NCI-H1930 (cell line): ENCODE measurements at regions not wholly inside any gene's neighbourhood (a gene's known extent, or its start where the extent isn't known, plus 50 kb on each side); places are given as distances from the start of the nearest gene placed in this dataset.

Experiments used
- DNase-seq, 2 experiments: peaks; one replicate each; lab custom pipeline; 2025; lab: John Stamatoyannopoulos, UW

GRCh38 chr9:89810431-89810830 lies 205.6 kb downstream of the GADD45G start:
- no peak for DNase-seq

DNA sequence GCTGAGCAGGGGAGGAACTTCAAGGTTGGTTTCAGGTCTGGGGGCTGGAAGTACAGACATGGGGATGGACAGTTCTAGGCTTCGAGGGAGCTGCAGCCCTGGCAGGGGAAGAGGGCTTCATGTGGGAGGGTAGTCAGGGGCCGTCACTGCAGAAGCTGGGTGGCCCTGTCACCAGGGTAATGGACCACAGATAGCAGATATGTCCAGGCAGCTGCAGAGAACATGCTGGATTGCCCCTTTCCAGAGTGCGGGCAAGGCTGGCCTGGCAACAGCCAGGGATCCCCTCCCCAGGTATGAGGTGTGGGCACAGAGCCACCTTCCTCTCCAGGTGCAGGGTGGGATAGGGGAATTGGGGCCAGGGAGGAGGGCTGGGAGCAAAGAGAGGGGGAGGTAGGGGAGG lies 206.5 kb downstream of the GADD45G start:
- DNase-seq: no peak

DNA sequence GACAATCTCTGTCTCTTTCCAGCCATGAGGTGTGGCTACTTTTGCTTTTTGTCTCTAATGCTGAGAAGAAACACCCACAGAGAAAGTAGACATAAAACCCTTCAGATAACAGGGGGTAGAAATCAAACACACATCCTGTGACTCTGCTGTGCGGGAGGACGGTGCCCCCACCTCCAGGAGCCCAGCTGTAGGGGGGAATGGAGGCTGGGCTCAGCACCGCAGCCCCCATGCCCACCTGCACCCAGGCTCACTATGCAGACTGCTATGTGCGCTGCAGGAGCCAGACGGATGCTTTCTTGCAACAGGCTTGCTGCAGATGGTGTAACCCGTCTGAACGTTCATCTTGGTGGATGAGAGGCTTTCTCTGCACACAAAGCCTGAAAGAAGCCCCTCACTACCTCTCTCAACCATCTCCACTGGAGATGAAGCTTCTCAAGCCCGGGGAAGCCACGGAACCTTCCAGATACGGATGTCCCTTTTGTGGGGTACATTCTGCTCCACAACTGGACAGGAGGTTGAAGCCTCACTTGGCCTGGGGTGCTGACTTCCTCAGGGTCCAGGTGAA lies 207.2 kb downstream of the GADD45G start:
- DNase-seq: no peak

- no peak for DNase-seq
These were observed 207.9 kb downstream of the GADD45G start for GRCh38 chr9:89812556-89813181.

DNA sequence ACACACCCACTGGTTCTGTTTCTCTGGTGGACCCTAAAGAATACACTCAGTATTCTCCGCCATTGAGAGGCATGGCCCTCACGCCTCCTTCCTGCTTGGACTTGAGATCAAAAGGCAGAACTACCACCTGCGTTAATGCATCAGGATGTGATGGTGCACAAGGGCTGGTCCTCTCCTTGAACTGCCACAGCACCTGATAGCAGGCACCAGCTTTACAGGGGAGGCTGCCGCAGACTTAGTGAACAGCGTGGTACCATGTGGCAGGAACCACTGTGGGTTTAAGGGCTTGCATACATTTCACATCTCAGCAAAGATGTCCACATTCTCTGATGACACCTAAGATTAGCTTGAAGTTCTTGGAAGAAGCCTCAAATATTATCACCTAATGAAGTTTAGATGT lies 208.7 kb downstream of the GADD45G start:
- DNase-seq: no peak

GRCh38 chr9:89814340-89815040 lies 209.7 kb downstream of the GADD45G start:
- no peak for DNase-seq

DNA sequence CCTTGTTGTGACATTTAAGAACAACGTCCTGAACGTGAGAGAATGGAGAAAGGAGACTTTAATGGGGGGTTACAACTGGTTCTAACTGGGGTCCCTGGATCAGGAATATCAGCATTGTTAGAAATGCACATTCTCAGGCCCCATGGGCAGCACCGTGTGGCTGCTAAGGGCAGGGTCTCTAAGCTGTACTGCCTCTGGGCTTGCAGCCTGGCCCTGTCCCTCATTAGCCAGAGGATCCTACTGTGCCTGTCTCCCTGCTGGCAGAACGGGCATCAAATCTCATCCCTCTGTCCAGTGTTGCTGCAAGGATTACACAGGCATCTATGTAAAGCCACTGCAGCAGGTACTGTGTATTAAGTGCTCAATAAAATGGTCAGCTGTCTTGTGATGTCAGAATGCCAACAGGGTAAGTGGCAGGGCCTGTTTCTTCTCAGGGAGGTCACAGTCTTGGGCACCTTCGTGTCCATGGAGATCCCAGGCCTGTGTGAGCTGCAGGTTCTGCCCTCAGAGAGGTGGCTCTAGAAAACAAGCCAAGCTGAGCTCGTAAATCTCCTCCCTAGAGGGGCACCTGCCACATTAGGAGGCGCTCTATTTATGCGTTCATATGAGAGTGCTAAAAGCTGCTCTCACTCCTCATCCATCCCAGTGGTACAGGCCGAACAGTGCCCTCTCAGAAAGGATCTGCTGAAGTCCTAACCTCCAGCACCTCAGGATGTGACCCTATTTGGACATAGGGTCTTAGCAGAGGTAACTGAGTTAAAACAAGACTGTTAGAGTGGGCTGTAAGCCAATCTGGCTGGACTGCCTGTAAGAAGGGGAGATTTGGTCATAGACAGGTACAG lies 210.5 kb downstream of the GADD45G start:
- DNase-seq: no peak

DNA sequence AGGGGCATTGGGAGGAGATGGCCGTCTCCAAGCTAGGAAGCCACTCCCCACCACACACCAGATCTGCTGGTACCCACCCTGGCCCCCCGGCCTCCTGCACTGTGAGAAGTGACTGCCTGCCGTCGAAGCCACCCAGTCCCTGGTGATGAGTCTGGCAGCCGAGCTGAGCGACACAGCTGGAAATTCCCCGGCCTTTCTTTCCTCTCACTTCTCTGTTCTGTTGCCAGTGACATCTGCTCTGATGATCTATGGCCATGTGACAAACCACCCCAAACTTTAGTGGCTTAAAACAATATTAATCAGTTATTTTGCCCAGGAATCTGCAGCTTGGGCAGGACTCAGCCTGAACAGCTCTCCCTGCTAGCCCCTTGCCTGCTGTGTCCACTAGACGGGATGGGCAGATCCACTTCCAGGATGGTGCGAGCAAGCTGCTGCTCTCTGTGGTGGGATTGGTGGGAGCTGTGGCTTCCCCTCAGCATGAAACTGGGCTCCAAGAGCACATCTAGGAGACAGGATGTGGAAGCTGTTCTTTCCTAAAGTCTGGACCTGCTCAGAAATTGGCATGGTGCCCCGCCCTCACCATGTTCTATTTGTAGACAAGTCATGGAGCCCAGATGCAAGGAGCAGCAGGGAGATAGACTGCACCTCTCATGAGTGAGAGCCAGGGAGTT lies 211.2 kb downstream of the GADD45G start:
- no peak for DNase-seq

DNA sequence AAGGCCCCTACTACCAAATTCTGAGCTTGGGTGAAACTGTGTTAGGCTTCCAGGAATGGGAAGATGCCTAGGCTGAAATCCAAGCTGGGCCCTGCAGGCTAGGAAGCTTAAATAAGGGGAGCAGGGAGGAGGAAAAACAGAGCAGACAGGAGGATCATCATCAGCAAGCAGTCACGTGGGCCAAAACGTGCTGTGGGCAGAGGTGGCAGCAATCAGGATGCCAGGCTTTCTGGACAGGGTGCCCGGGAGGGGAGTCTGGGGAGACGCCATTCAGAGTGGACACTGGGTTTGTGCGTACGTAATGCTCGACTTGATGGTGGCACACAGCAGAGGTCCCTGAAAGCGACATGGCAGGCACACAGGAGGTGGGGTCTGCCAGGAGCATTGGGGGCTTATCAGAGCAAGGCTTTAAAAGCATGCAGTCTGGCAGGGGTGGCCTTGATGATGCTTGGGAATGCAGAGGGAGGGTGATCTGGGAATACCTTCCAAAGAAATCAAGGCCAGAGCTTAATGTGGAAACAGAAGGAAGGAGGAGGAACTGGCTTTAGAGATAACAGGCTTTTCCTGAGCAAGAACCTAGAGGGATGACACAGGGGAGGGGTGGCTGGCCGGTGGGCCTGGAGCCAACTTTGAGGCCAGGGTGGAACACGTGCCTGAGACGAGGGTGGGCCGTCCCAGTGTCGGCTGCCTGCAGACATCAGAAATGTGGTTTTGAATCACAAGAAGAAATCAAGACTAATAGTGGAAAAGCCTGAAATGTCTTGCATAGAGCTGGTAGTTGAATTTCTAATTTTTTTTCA lies 212.5 kb downstream of the GADD45G start:
- DNase-seq: no peak

GRCh38 chr9:89820337-89820736 lies 215.5 kb downstream of the GADD45G start:
- no peak for DNase-seq

DNA sequence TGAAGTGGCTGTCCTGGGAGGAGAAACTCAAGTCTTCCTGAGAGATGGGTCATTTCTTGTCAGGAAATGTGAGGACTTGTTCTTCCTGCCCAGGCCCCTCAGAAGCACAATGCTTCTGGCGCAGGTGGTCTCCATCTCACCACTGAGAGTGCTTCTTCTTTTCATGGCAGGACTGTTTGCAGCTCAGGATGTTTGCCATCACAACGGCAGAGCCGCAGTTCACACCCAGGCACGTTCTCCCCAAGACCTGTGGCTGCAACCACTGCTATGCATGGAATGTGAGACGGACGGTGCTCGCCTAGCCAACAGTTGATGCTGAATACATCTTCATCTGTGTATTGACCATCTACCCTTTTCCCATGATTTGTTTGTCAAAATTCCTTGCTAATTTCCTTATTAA lies 216.3 kb downstream of the GADD45G start:
- no peak for DNase-seq

DNA sequence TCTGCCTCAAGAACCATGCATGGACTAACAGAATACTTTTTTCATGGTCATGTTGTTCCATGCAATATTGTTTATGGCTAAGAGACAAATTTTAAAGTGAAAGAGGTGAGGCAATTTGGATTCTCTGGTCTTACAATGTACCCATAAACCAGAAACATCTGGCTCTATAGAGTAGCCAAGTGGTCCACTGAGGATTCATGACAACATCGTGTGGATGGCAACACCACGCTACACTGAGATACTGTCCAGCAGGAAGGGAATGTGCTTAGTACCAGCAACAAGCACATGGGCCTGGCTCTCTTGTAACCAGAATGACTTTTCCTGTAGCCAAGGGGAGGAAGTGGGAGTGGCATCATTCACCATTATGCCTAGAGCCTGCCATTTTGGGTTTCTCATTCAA lies 218.2 kb downstream of the GADD45G start:
- DNase-seq: no peak

- no peak for DNase-seq
These were observed 220.9 kb downstream of the GADD45G start for GRCh38 chr9:89825669-89826068.

GRCh38 chr9:89826186-89826585 lies 221.4 kb downstream of the GADD45G start:
- DNase-seq: no peak

DNA sequence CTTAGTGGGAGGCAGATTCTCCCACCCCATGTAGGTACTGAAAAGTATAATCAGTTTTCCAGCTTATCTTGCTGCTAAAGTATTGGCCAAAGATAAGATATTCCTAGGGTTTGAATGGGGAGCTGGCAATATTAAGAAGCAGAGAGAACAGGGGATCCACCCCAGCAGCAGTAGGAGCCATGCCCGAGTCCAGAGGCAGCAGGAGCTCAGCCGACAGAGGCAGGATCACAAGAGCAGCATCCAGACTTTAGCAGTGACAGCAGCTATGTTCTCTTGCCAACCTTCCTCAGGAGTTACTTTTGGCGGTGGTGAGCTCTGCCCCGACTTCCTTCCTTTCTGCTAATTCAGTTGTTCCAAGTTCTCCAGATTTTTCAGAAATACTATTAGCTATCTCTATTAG lies 224.5 kb downstream of the GADD45G start:
- no peak for DNase-seq

GRCh38 chr9:89835666-89836065 lies 230.9 kb downstream of the GADD45G start:
- DNase-seq: no peak

GRCh38 chr9:89837162-89837933 lies 232.5 kb downstream of the GADD45G start:
- DNase-seq: no peak

- no peak for DNase-seq
These were observed 233.1 kb downstream of the GADD45G start for GRCh38 chr9:89837934-89838310.

DNA sequence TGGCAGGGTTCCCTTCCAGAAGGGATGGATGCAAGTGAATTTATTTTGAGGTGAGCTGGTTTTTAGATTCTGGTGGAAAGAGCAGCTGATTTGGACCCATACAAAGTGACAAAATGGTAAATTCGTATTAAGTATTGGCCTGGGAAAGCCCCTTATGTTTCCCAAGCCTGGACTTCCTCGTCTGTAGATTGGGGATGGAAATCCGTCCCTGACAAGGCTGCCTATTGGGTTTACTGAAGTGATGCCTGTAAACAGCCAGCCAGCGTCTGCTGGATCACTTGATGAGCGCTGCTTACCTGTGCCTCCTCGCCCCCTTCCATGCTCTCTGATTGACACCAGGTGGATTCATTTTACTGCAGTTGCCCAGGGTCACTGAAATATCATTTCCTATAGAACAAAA lies 233.8 kb downstream of the GADD45G start:
- no peak for DNase-seq

DNA sequence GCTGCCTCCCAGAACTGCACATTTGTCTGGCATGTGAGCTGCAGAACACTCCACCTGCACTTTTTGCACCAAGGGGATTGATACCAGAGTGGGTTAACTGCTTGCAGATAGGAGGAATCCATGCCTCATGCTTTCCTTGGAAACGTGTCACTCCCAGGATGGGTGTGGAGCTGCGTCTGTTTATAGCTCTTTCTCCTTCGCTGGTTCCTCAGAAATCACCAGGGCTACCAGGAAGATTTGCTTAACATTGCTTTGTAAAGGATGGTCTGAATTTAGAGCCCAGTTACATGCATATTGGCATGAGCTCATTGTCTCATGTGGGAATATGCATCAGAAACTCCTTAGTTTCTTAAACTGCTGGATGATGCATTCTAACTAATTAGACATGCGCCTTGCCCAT lies 234.6 kb downstream of the GADD45G start:
- no peak for DNase-seq

DNA sequence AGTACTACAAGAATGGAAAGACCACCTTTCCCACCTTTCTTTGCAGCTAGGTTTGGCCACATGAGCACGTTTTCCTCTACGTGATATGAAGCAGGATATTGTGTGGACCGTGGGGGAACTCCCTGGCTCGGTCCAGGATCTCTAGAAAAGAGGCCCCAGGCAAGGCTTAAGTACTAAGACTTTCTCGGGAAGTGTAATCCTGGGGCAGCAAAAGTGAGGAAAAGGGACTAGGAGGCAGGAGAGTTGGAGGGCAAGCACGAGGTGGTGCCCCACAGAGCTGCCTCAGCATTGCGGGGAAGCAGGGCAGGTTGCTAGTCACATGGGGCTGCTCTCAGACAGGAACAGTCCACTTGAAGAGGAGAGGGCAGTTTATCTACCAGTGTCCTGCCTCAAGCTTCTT lies 235.1 kb downstream of the GADD45G start:
- DNase-seq: no peak
